Tibial artery (tissue), 4 donors: ENCODE measurements at regions not wholly inside any gene's neighbourhood (a gene's known extent, or its start where the extent isn't known, plus 50 kb on each side); places are given as distances from the start of the nearest gene placed in this dataset.

Source experiments
- DNase-seq, 2 donors: peaks; one replicate each; pipeline ENCODE4 v3.0.0-alpha.2; 2019
- H3K27ac ChIP-seq, 2 donors: fragments of 200-600 bp; sonication (generic) in 1 of 2; 1 replicate in 1 of 2; 2 replicates in 1 of 2; pipeline ENCODE4 v1.5.1; 2018 to 2019; ENCODE audit warnings: mild to moderate bottlenecking in 1 of 2
- H3K27me3 ChIP-seq, 2 donors: fragments of 200-600 bp; sonication (generic) in 1 of 2; one replicate each; pipeline versions ENCODE4 v1.5.1 to v1.6.0; 2016 to 2019
- H3K36me3 ChIP-seq, 3 donors: fragments of 200-600 bp; sonication (generic) in 2 of 3; one replicate each; pipeline ENCODE4 v1.5.1; 2016 to 2019; ENCODE audit warnings: mild to moderate bottlenecking in 2 of 3
- H3K4me1 ChIP-seq, 4 donors: fragments of 200-600 bp; sonication (generic) in 2 of 4; 1 replicate in 3 of 4; 2 replicates in 1 of 4; pipeline ENCODE4 v1.5.1; 2016 to 2019
- H3K4me3 ChIP-seq, 2 donors: fragments of 200-600 bp; sonication (generic) in 1 of 2; 1 replicate in 1 of 2; 2 replicates in 1 of 2; pipeline ENCODE4 v1.5.1; 2018 to 2019; ENCODE audit warnings: mild to moderate bottlenecking in 2 of 2
- H3K9me3 ChIP-seq, 3 donors: fragments of 200-600 bp; sonication (generic) in 1 of 3; one replicate each; pipeline ENCODE4 v1.5.1; 2016 to 2019
- intact Hi-C: fragments of 100-400 bp; cut with DNase I; formaldehyde crosslinking; loops from one replicate; pipeline ENCODE4 v1.15.0; 2023; ENCODE audit warnings: low total_unique reads
- TF ChIP-seq, protein P1 (sequence below), 2 experiments: fragments of 200-600 bp in 1 of 2; fragments of 450-650 bp in 1 of 2; IDR thresholded peaks; one replicate each; pipeline ENCODE4 v1.5.1; 2017 to 2019; ENCODE audit warnings: antibody characterized with exemption in 2 of 2, mild to moderate bottlenecking in 1 of 2, moderate library complexity in 1 of 2

DNA sequence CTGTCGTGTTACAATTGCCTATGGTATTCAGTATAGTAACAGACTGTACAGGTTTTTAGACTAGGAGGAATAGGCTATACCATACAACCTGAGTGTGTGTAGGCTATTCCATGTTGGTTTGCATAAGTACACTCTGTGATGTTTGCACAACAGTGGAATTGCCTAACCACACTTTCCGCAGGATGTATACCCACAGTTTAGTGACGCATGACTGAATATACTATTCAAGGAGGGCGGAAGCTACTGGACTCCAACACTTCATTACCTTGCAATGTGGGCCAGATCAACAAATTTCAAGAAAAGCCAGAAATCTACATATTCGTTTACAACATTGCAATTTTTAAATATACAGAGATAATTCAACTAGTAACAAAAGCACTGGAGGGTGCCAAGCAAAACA is 317.2 kb downstream of the PDGFC start:
- Histone ChIP-seq H3K9me3 (no peaks in the 10 kb centered on the region), H3K4me3 (no peak overlapping the region), H3K27me3 (no peaks in the 10 kb centered on the region), H3K4me1 (no peaks in the 10 kb centered on the region), H3K27ac (no peak overlapping the region), H3K36me3 (no peaks in the 10 kb centered on the region)
- intact Hi-C loops, result no loop called here
- DNase-seq, result no peak
- TF ChIP-seq, protein P1, sequence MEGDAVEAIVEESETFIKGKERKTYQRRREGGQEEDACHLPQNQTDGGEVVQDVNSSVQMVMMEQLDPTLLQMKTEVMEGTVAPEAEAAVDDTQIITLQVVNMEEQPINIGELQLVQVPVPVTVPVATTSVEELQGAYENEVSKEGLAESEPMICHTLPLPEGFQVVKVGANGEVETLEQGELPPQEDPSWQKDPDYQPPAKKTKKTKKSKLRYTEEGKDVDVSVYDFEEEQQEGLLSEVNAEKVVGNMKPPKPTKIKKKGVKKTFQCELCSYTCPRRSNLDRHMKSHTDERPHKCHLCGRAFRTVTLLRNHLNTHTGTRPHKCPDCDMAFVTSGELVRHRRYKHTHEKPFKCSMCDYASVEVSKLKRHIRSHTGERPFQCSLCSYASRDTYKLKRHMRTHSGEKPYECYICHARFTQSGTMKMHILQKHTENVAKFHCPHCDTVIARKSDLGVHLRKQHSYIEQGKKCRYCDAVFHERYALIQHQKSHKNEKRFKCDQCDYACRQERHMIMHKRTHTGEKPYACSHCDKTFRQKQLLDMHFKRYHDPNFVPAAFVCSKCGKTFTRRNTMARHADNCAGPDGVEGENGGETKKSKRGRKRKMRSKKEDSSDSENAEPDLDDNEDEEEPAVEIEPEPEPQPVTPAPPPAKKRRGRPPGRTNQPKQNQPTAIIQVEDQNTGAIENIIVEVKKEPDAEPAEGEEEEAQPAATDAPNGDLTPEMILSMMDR (IDR thresholded peaks at IDR 0.05), result no peak

DNA sequence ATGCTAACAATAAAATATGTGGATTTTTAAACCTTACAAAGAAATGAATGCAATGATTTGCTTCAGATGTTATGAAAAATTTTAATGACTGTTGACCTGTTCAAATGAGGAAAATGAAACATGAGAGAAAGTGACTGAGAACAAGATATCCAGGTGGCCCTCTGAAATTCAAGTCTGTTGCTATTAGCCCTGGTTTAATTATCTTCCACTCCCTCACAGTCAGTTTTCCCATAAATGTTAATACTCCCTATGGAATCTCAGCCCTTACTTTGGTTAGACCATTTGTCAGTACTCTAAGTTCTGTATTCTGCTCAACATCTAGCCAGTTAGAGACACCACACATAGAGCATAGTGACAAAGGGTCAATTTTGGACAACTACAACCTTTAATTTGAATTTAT is 327.8 kb downstream of the PDGFC start:
- Histone ChIP-seq H3K4me3 (no peak overlapping the region), H3K27me3 (no peaks in the 10 kb centered on the region), H3K36me3 (no peaks in the 10 kb centered on the region), H3K4me1 (peaks cover 0 to 14% (median 0%) of the 10 kb centered on the region in 4 donors), H3K9me3 (no peaks in the 10 kb centered on the region), H3K27ac (no peak overlapping the region)
- no peak for DNase-seq
- TF ChIP-seq, protein P1 (IDR thresholded peaks at IDR 0.05), result no peak
- intact Hi-C loops, result no loop called here

DNA sequence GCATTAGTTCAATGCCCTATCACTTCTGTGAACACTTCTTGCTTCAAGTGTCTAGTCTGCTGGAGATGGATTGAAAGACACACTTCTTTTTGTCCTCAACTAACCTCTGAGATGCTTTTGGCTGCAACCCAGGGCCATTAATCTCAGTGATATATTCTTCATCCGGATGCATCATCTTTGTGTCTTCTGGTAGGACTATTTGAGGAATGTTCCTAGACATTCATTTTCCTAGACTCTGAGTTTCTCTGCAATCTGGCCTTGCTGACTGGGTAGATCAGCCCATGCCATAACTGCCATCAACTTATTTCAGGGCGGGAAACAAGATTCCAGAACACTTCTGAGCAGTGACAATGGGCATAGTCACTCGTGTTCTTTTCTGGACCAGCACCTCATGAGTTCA is 329.4 kb downstream of the PDGFC start:
- no peak for DNase-seq
- TF ChIP-seq, protein P1 (IDR thresholded peaks at IDR 0.05), result no peak
- Histone ChIP-seq H3K9me3 (no peaks in the 10 kb centered on the region), H3K27ac (no peak overlapping the region), H3K27me3 (no peaks in the 10 kb centered on the region), H3K4me3 (no peak overlapping the region), H3K36me3 (no peaks in the 10 kb centered on the region), H3K4me1 (peaks cover 0 to 30% (median 5%) of the 10 kb centered on the region in 4 donors)
- intact Hi-C loops, result no loop called here

DNA sequence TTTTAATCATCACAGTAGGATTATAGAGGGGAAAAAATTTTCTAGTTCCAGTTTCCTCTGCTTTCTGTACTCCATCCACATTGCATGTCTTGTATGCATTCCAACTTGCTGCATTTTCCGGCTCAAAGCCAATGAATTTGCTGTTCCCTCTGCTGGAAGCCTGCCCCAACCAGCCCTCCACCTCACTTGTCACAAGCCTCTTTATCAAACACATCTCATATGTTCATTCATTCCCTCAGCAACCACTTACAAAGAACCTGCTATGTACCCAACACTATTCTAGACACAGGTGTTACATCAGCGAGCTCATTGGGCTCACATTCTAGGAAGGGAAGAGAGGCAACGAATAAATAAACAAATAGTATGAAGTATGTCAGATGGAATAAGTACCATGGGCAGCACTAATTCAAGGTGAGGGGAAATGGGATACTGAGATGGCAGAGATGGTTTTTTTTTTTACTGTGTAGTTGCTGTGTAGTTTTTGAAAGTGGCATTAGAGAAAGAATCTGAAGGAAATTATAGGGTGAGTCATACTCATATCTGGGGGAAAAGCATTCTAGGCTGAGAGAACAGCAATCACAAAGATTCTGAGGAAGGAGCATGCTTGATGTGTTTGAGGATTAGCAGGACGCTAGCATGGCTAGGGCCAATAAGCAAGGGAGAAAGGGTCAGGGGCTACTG is 332.5 kb downstream of the PDGFC start:
- DNase-seq, result no peak
- Histone ChIP-seq H3K9me3 (no peaks in the 10 kb centered on the region), H3K27me3 (no peaks in the 10 kb centered on the region), H3K27ac (no peak overlapping the region), H3K36me3 (no peaks in the 10 kb centered on the region), H3K4me1 (peaks cover 0 to 40% (median 5%) of the 10 kb centered on the region in 4 donors), H3K4me3 (no peak overlapping the region)
- TF ChIP-seq, protein P1 (IDR thresholded peaks at IDR 0.05), result no peak
- intact Hi-C loops, result no loop called here

DNA sequence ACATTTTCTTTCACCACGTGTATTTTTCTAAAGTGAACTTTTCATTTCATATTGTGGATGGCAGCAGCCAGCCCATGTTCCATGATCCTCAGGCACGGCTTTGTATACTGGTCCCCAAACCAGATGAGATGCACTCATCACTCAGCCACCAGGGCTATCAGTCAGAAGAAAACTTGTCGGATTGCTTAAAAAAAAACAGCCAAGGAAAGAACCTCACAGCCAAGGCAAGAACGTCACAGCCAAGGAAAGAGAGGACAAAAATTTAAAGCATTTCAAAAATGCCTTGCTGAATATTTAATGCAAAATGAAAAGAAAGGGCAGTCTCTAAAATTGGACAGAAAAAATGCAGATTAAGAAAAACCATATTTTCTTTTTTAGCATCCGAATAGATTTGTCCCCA is 333.3 kb downstream of the PDGFC start:
- no peaks in the 10 kb centered on the region for H3K9me3 ChIP-seq
- intact Hi-C loops, result no loop called here
- no peaks in the 10 kb centered on the region for H3K27me3 ChIP-seq
- no peak for DNase-seq
- TF ChIP-seq, protein P1 (IDR thresholded peaks at IDR 0.05), result no peak
- no peaks in the 10 kb centered on the region for H3K36me3 ChIP-seq
- H3K27ac ChIP-seq, result peak overlapping the region in 1 of 2 donors; percentile 4
- H3K4me3 ChIP-seq, result no peak overlapping the region
- peaks cover 0 to 40% (median 5%) of the 10 kb centered on the region in 4 donors for H3K4me1 ChIP-seq
